ENCODE measurements at regions not wholly inside any gene's neighbourhood (a gene's known extent, or its start where the extent isn't known, plus 50 kb on each side); places are given as distances from the start of the nearest gene placed in this dataset.
"Not testable (repeated sequence)": the region's sequence is repeated elsewhere in the genome, so short reads cannot be mapped to it uniquely, and the experiment has no call there.

DNA sequence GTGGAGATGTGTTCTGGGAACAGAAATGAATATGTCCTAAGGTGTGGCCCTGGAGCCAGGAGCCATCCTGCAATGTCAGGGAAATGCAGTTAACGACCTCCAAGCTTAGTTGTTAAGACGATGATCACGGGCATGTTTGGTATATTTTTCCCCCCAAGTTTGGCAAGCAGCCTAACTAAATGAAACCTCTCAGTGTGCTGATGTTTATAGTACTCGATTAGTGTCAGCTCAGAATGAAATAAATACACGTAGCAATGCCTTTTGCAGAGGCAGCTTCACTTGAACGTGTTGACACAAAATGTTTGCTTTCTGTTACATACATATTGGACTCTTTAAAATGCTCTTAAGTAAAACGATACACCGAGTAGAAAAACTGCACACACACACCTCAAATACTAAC is 76.2 kb upstream of the OLIG3 start:
- Histone ChIP-seq H3K36me3 (ENCODE audit: low read depth, missing control alignments) (no peaks in the 10 kb centered on the region), H3K4me3 (no peak overlapping the region), H3K4me1 (no peaks in the 10 kb centered on the region), H3K27me3 (no peaks in the 10 kb centered on the region), H3K9me3 (no peaks in the 10 kb centered on the region), H3K27ac (no peak overlapping the region)
- no peak for TF ChIP-seq CTCF (IDR thresholded peaks at IDR 0.05)
- TF ChIP-seq POLR2A (IDR thresholded peaks at IDR 0.05), result no peak
- no peak for DNase-seq
- intact Hi-C loops (cut with DNase I; ENCODE audit: low total_unique reads), result no loop called here
- WGBS, 2 donors, result 47 to 53% methylated on average over 8 of the region's 8 CpGs

- TF ChIP-seq CTCF (IDR thresholded peaks at IDR 0.05) (peak in 2 of 3 experiments; percentile 8 to 46), POLR2A (IDR thresholded peaks at IDR 0.05) (no peak)
- Histone ChIP-seq H3K27ac (no peak overlapping the region), H3K36me3 (ENCODE audit: low read depth, missing control alignments) (no peaks in the 10 kb centered on the region), H3K4me3 (no peak overlapping the region), H3K9me3 (no peaks in the 10 kb centered on the region), H3K27me3 (no peaks in the 10 kb centered on the region), H3K4me1 (no peaks in the 10 kb centered on the region)
- intact Hi-C loops (cut with DNase I; ENCODE audit: low total_unique reads), result no loop called here
- DNase-seq, result peak; percentile 31
Observed at GRCh38 chr6:137571854-137572253, 77.7 kb upstream of the OLIG3 start.

- intact Hi-C loops (cut with DNase I; ENCODE audit: low total_unique reads), result no loop called here
- 75% methylated on average over 4 of the region's 4 CpGs for WGBS, 2 donors
- Histone ChIP-seq H3K9me3 (no peaks in the 10 kb centered on the region), H3K27me3 (no peaks in the 10 kb centered on the region), H3K36me3 (ENCODE audit: low read depth, missing control alignments) (no peaks in the 10 kb centered on the region), H3K27ac (no peak overlapping the region), H3K4me1 (no peaks in the 10 kb centered on the region), H3K4me3 (no peak overlapping the region)
- TF ChIP-seq POLR2A (IDR thresholded peaks at IDR 0.05) (no peak), CTCF (IDR thresholded peaks at IDR 0.05) (no peak)
- no peak for DNase-seq
Observed at GRCh38 chr6:137573739-137574138, 79.5 kb upstream of the OLIG3 start.

GRCh38 chr6:137579612-137580011 is 85.4 kb upstream of the OLIG3 start:
- DNase-seq, result no peak
- H3K36me3 ChIP-seq (ENCODE audit: low read depth, missing control alignments), result no peaks in the 10 kb centered on the region
- H3K27ac ChIP-seq, result no peak overlapping the region
- H3K4me1 ChIP-seq, result peaks cover 9% of the 10 kb centered on the region
- H3K9me3 ChIP-seq, result no peaks in the 10 kb centered on the region
- 71 to 87% methylated on average over 2 of the region's 2 CpGs for WGBS, 2 donors
- no peak for TF ChIP-seq POLR2A (IDR thresholded peaks at IDR 0.05)
- TF ChIP-seq CTCF (IDR thresholded peaks at IDR 0.05), result no peak
- no peaks in the 10 kb centered on the region for H3K27me3 ChIP-seq
- intact Hi-C loops (cut with DNase I; ENCODE audit: low total_unique reads), result no loop called here
- no peak overlapping the region for H3K4me3 ChIP-seq

- peaks cover 9% of the 10 kb centered on the region for H3K4me1 ChIP-seq
- H3K36me3 ChIP-seq (ENCODE audit: low read depth, missing control alignments), result no peaks in the 10 kb centered on the region
- no peak overlapping the region for H3K4me3 ChIP-seq
- H3K27me3 ChIP-seq, result no peaks in the 10 kb centered on the region
- TF ChIP-seq CTCF (IDR thresholded peaks at IDR 0.05), result no peak
- no peak for TF ChIP-seq POLR2A (IDR thresholded peaks at IDR 0.05)
- no peak overlapping the region for H3K27ac ChIP-seq
- no peak for DNase-seq
- intact Hi-C loops (cut with DNase I; ENCODE audit: low total_unique reads), result no loop called here
- WGBS, 2 donors, result 36 to 42% methylated on average over 3 of the region's 3 CpGs
- H3K9me3 ChIP-seq, result no peaks in the 10 kb centered on the region
Observed at GRCh38 chr6:137581019-137581707, 87.0 kb upstream of the OLIG3 start.

DNA sequence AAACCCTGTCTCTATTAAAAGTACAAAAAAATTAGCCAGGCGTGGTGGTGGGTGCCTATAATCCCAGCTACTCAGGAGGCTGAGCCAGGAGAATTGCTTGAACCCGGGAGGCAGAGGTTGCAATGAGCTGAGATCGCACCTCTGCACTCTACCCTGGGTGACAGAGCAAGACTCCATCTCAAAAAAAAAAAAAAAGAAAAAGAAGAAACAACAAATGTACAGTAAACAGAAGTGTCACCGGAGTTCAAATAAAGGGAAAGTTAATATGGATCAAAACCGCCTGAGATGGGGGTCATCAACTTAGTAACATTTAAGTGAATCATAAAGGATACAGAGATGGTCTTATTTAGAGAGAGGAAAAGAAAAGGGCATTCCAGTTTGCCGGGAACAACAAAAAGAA is 89.3 kb upstream of the OLIG3 start:
- 95 to 96% methylated on average over 6 of the region's 6 CpGs for WGBS, 2 donors
- H3K36me3 ChIP-seq (ENCODE audit: low read depth, missing control alignments); DNase-seq; H3K27ac ChIP-seq; H3K4me3 ChIP-seq; H3K27me3 ChIP-seq; H3K9me3 ChIP-seq; intact Hi-C loops (cut with DNase I; ENCODE audit: low total_unique reads); H3K4me1 ChIP-seq: not testable (repeated sequence)
